A673 (cell line): ENCODE measurements at regions not wholly inside any gene's neighbourhood (a gene's known extent, or its start where the extent isn't known, plus 50 kb on each side); places are given as distances from the start of the nearest gene placed in this dataset.

Source experiments
- CTCF ChIP-seq: fragments of 300-800, 200-600 bp; sonication (generic); conservative IDR thresholded peaks from 2 replicates; pipeline ENCODE4 v1.5.1; 2017; ENCODE audit warnings: low read depth, mild to moderate bottlenecking, antibody characterized with exemption, low read length, moderate library complexity, mixed read lengths
- EZH2 ChIP-seq: fragments of 200-600 bp; sonication (generic); IDR thresholded peaks from 2 replicates; pipeline ENCODE4 v1.6.1; 2017; ENCODE audit warnings: borderline replicate concordance, low read depth, mild to moderate bottlenecking, mixed read lengths, antibody characterized with exemption, low read length; ENCODE audit not compliant: poor library complexity, severe bottlenecking

- no peak for TF ChIP-seq CTCF
- TF ChIP-seq EZH2 = no peak
Observed at GRCh38 chr18:56276466-56276865, 361.9 kb downstream of the TXNL1 start.
